ENCODE measurements at regions not wholly inside any gene's neighbourhood (a gene's known extent, or its start where the extent isn't known, plus 50 kb on each side); places are given as distances from the start of the nearest gene placed in this dataset.
"Not testable (repeated sequence)": the region's sequence is repeated elsewhere in the genome, so short reads cannot be mapped to it uniquely, and the experiment has no call there.

GRCh38 chr7:89621925-89622641 is 532.2 kb upstream of the STEAP1 start:
- Mint-ChIP-seq H3K27me3 (ENCODE audit: unreplicated experiment) (no peaks in the 10 kb centered on the region), H3K36me3 (ENCODE audit: unreplicated experiment) (no peaks in the 10 kb centered on the region), H3K4me1 (ENCODE audit: unreplicated experiment) (no peaks in the 10 kb centered on the region), H3K27ac (ENCODE audit: unreplicated experiment) (no peak overlapping the region), H3K9me3 (ENCODE audit: unreplicated experiment) (no peaks in the 10 kb centered on the region), H3K4me3 (ENCODE audit: unreplicated experiment) (no peak overlapping the region)
- no peak for DNase-seq (ENCODE audit: extremely low spot score, unreplicated experiment)
- no peak for TF ChIP-seq CTCF (IDR thresholded peaks at IDR 0.05)

- Mint-ChIP-seq H3K4me3 (ENCODE audit: unreplicated experiment) (no peak overlapping the region), H3K9me3 (ENCODE audit: unreplicated experiment) (no peaks in the 10 kb centered on the region), H3K27me3 (ENCODE audit: unreplicated experiment) (no peaks in the 10 kb centered on the region), H3K4me1 (ENCODE audit: unreplicated experiment) (no peaks in the 10 kb centered on the region), H3K36me3 (ENCODE audit: unreplicated experiment) (no peaks in the 10 kb centered on the region), H3K27ac (ENCODE audit: unreplicated experiment) (no peak overlapping the region)
- DNase-seq (ENCODE audit: extremely low spot score, unreplicated experiment): no peak
- TF ChIP-seq CTCF (IDR thresholded peaks at IDR 0.05): peak; percentile 65
Measured at GRCh38 chr7:89623018-89623672, 531.1 kb upstream of the STEAP1 start.

GRCh38 chr7:89624155-89624554 is 530.1 kb upstream of the STEAP1 start:
- H3K36me3 Mint-ChIP-seq (ENCODE audit: unreplicated experiment); H3K9me3 Mint-ChIP-seq (ENCODE audit: unreplicated experiment); H3K4me1 Mint-ChIP-seq (ENCODE audit: unreplicated experiment); DNase-seq (ENCODE audit: extremely low spot score, unreplicated experiment); H3K27me3 Mint-ChIP-seq (ENCODE audit: unreplicated experiment); H3K4me3 Mint-ChIP-seq (ENCODE audit: unreplicated experiment); H3K27ac Mint-ChIP-seq (ENCODE audit: unreplicated experiment): not testable (repeated sequence)

GRCh38 chr7:89648509-89648908 is 505.8 kb upstream of the STEAP1 start:
- H3K27me3 Mint-ChIP-seq (ENCODE audit: unreplicated experiment): no peaks in the 10 kb centered on the region
- H3K36me3 Mint-ChIP-seq (ENCODE audit: unreplicated experiment): no peaks in the 10 kb centered on the region
- H3K9me3 Mint-ChIP-seq (ENCODE audit: unreplicated experiment): no peaks in the 10 kb centered on the region
- no peak for DNase-seq (ENCODE audit: extremely low spot score, unreplicated experiment)
- no peaks in the 10 kb centered on the region for H3K4me1 Mint-ChIP-seq (ENCODE audit: unreplicated experiment)
- H3K27ac Mint-ChIP-seq (ENCODE audit: unreplicated experiment): no peak overlapping the region
- no peak for TF ChIP-seq CTCF (IDR thresholded peaks at IDR 0.05)
- no peak overlapping the region for H3K4me3 Mint-ChIP-seq (ENCODE audit: unreplicated experiment)

GRCh38 chr7:89655946-89656345 is 498.3 kb upstream of the STEAP1 start:
- H3K36me3 Mint-ChIP-seq (ENCODE audit: unreplicated experiment): no peaks in the 10 kb centered on the region
- H3K27me3 Mint-ChIP-seq (ENCODE audit: unreplicated experiment): no peaks in the 10 kb centered on the region
- no peak overlapping the region for H3K4me3 Mint-ChIP-seq (ENCODE audit: unreplicated experiment)
- DNase-seq (ENCODE audit: extremely low spot score, unreplicated experiment): no peak
- peaks cover 4% of the 10 kb centered on the region for H3K9me3 Mint-ChIP-seq (ENCODE audit: unreplicated experiment)
- no peak for TF ChIP-seq CTCF (IDR thresholded peaks at IDR 0.05)
- H3K27ac Mint-ChIP-seq (ENCODE audit: unreplicated experiment): no peak overlapping the region
- H3K4me1 Mint-ChIP-seq (ENCODE audit: unreplicated experiment): no peaks in the 10 kb centered on the region

All from osteocyte (in vitro differentiated cells).